ENCODE measurements at regions not wholly inside any gene's neighbourhood (a gene's known extent, or its start where the extent isn't known, plus 50 kb on each side); places are given as distances from the start of the nearest gene placed in this dataset.

DNA sequence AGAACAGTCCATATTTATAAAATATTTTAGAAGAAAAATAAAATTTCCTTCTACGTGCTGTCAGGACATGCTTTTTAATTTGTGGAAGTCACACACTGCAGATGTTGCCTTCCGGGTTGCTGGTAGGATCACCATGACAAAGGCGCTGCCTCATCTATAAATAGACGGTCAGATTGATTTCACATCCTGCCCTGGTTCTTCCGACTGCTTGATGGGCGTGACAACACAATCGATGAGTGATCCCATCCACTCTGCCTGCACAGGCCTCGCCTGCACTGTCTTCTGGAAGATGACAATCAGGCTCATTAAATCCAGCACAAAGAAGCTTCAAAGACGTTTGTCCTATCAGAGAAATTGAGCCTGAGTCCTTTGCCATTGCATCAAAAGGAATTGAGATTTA, 318.9 kb upstream of the TRIB2 start:
- Histone ChIP-seq H3K27me3 (no peaks in the 10 kb centered on the region), H3K36me3 (no peaks in the 10 kb centered on the region), H3K4me3 (no peak overlapping the region), H3K4me1 (no peaks in the 10 kb centered on the region), H3K9me3 (no peaks in the 10 kb centered on the region), H3K27ac (no peak overlapping the region)
- intact Hi-C loops (cut with DNase I) = no loop called here
- ATAC-seq (peak in 2 of 4 donors; percentile 33 to 49), DNase-seq (no peak)
- no peak for TF ChIP-seq POLR2A (IDR thresholded peaks at IDR 0.05)
- TF ChIP-seq, protein P1, sequence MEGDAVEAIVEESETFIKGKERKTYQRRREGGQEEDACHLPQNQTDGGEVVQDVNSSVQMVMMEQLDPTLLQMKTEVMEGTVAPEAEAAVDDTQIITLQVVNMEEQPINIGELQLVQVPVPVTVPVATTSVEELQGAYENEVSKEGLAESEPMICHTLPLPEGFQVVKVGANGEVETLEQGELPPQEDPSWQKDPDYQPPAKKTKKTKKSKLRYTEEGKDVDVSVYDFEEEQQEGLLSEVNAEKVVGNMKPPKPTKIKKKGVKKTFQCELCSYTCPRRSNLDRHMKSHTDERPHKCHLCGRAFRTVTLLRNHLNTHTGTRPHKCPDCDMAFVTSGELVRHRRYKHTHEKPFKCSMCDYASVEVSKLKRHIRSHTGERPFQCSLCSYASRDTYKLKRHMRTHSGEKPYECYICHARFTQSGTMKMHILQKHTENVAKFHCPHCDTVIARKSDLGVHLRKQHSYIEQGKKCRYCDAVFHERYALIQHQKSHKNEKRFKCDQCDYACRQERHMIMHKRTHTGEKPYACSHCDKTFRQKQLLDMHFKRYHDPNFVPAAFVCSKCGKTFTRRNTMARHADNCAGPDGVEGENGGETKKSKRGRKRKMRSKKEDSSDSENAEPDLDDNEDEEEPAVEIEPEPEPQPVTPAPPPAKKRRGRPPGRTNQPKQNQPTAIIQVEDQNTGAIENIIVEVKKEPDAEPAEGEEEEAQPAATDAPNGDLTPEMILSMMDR (IDR thresholded peaks at IDR 0.05) = no peak
- 46% methylated on average over 9 of the region's 9 CpGs for WGBS (ENCODE audit: insufficient coverage, low coverage, low lambda C conversion rate, missing lambda C conversion rate)

DNA sequence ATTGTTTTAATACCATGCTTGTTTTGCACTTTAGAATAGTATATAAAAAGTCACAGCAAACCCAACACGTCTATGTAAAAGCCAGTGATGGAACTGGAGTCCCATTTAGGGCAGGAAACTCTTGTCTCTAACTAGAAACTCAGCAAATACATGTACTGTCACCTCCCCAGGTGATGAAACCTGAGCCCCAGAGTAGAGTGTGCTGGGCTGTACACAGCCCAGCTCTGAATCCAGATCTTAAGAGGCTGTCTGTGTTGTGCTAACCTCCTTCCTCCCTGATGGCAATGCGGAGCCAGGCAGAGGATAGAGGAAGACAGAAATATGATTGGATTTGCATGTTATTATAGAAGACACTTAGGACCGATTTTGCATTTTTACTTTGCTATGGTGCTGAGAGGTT, 317.5 kb upstream of the TRIB2 start:
- Histone ChIP-seq H3K4me3 (no peak overlapping the region), H3K27ac (no peak overlapping the region), H3K4me1 (no peaks in the 10 kb centered on the region), H3K9me3 (no peaks in the 10 kb centered on the region), H3K36me3 (no peaks in the 10 kb centered on the region), H3K27me3 (no peaks in the 10 kb centered on the region)
- ATAC-seq (no peak), DNase-seq (no peak)
- 45% methylated on average over 3 of the region's 3 CpGs for WGBS (ENCODE audit: insufficient coverage, low coverage, low lambda C conversion rate, missing lambda C conversion rate)
- intact Hi-C loops (cut with DNase I) = no loop called here
- no peak for TF ChIP-seq POLR2A (IDR thresholded peaks at IDR 0.05)
- TF ChIP-seq, protein P1 (IDR thresholded peaks at IDR 0.05) = no peak

DNA sequence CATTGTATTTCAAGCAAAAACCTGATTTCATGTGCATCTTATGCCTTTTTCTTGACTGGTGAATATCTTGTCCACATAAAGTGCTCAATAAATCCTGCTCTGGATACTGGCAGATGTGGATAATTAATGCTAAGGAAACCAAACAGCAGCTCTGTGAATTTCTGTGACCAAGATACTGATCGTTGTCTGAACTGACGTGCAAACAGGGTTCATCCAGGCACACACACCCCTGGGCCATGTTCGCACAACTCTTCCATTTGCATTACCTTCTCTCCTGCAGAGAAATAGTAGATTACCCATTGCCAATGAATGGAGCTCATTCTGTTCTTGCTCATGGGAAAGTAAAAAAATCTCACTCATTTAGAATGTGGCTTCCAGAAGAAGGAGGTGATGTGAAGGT, 316.2 kb upstream of the TRIB2 start:
- no peak for DNase-seq
- ATAC-seq = no peak
- Histone ChIP-seq H3K9me3 (no peaks in the 10 kb centered on the region), H3K27me3 (no peaks in the 10 kb centered on the region), H3K36me3 (no peaks in the 10 kb centered on the region), H3K4me1 (no peaks in the 10 kb centered on the region), H3K4me3 (no peak overlapping the region), H3K27ac (no peak overlapping the region)
- TF ChIP-seq, protein P1 (IDR thresholded peaks at IDR 0.05) = no peak
- TF ChIP-seq POLR2A (IDR thresholded peaks at IDR 0.05) = no peak
- intact Hi-C loops (cut with DNase I) = no loop called here
- WGBS (ENCODE audit: insufficient coverage, low coverage, low lambda C conversion rate, missing lambda C conversion rate) = 87% methylated on average over 3 of the region's 3 CpGs

DNA sequence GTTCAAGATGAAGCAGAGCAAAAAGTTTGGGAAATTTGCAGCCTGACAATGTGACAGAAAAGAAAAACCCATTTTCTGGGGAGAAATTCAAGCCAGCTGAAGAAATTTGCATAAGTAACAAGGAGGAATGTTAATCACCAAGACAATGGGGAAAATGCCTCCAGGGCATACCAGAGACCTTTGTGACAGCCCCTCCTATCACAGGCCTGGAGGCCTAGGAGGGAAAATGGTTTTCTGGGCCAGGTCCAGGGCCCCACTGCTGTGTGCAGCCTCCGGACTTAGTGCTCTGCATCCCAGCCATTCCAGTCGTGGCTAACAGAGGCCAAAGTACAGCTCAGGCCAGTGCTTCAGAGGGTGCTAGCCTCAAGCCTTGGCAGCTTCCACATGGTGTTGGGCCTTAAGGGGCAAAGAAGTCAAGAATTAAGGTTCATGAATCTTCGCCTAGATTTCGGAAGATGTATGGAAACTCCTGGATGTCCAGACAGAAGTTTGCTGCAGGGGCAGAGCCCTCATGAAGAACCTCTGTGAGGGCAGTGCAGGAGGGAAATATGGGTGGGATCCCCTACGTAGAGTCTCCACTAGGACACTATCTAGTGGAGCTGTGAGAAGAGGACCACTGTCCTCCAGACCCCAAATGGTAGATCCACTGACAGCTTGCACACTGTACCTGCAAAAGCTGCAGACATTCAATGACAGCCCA, 314.1 kb upstream of the TRIB2 start:
- TF ChIP-seq POLR2A (IDR thresholded peaks at IDR 0.05) = no peak
- TF ChIP-seq, protein P1 (IDR thresholded peaks at IDR 0.05) = no peak
- Histone ChIP-seq H3K27me3 (no peaks in the 10 kb centered on the region), H3K36me3 (no peaks in the 10 kb centered on the region), H3K9me3 (no peaks in the 10 kb centered on the region), H3K4me3 (no peak overlapping the region), H3K27ac (no peak overlapping the region), H3K4me1 (no peaks in the 10 kb centered on the region)
- ATAC-seq (no peak), DNase-seq (no peak)
- intact Hi-C loops (cut with DNase I) = no loop called here
- 85% methylated on average over 3 of the region's 5 CpGs for WGBS (ENCODE audit: insufficient coverage, low coverage, low lambda C conversion rate, missing lambda C conversion rate)

DNA sequence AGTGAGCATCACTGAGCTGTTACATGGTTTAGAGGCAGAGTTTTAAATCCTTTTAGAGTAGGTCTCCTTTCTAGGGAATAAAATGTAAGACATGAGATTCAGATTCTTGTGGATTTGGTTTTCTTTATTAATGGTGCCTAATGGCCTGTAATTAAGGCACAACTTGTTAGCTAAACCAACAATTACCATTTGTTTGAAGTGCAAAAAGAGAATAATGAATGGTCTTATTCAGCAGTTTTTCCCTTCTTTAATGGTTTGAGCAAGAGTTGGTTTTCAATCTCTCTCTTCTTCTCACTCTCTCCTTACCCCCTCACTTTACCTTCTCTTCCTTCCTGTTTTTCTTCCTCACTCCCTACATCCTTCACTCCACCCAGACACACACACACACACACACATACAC, 312.2 kb upstream of the TRIB2 start:
- ATAC-seq (no peak), DNase-seq (no peak)
- Histone ChIP-seq H3K9me3 (no peaks in the 10 kb centered on the region), H3K36me3 (no peaks in the 10 kb centered on the region), H3K4me3 (no peak overlapping the region), H3K4me1 (no peaks in the 10 kb centered on the region), H3K27me3 (no peaks in the 10 kb centered on the region), H3K27ac (no peak overlapping the region)
- intact Hi-C loops (cut with DNase I) = no loop called here
- TF ChIP-seq POLR2A (IDR thresholded peaks at IDR 0.05) = no peak
- TF ChIP-seq, protein P1 (IDR thresholded peaks at IDR 0.05) = no peak

Measured in right lobe of liver (tissue), 6 donors.